ENCODE measurements at regions not wholly inside any gene's neighbourhood (a gene's known extent, or its start where the extent isn't known, plus 50 kb on each side); places are given as distances from the start of the nearest gene placed in this dataset.

DNA sequence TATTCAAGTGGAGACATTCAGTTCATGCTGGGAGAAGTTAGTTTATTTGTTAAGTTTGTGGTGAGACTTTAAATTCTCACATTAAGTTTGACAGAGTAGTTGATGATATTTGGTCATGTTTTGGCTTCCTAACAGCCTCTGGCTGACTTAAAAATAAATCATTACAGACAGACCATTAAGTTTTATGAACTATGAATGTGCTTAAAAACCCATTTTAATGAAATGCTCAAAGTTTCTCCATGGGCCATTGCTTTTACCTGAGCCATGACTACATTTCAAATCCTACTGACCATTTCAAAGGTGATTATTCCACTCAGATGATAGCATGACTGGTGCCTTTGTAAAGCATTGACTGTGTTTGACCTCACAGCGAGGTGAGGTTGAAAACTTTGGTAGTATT, 192.7 kb downstream of the LRRC70 start:
- Histone ChIP-seq H3K27me3 (no peaks in the 10 kb centered on the region), H3K9ac (no peak overlapping the region), H3K4me1 (no peaks in the 10 kb centered on the region), H3K79me2 (ENCODE audit: low read depth) (no peaks in the 10 kb centered on the region), H3K36me3 (no peaks in the 10 kb centered on the region), H3K4me2 (no peak overlapping the region), H2AFZ (replicated peaks) (no peak overlapping the region), H3F3A (ENCODE audit: low read depth) (no peaks in the 10 kb centered on the region), H3K9me3 (ENCODE audit: low read depth) (no peaks in the 10 kb centered on the region), H4K20me1 (ENCODE audit: low read depth) (no peaks in the 10 kb centered on the region), H3K27ac (no peak overlapping the region), H3K4me3 (no peak overlapping the region)
- no peak for DNase-seq (ENCODE audit: low spot score)
- H3K27ac Mint-ChIP-seq = no peak overlapping the region
- TF ChIP-seq, protein P1, sequence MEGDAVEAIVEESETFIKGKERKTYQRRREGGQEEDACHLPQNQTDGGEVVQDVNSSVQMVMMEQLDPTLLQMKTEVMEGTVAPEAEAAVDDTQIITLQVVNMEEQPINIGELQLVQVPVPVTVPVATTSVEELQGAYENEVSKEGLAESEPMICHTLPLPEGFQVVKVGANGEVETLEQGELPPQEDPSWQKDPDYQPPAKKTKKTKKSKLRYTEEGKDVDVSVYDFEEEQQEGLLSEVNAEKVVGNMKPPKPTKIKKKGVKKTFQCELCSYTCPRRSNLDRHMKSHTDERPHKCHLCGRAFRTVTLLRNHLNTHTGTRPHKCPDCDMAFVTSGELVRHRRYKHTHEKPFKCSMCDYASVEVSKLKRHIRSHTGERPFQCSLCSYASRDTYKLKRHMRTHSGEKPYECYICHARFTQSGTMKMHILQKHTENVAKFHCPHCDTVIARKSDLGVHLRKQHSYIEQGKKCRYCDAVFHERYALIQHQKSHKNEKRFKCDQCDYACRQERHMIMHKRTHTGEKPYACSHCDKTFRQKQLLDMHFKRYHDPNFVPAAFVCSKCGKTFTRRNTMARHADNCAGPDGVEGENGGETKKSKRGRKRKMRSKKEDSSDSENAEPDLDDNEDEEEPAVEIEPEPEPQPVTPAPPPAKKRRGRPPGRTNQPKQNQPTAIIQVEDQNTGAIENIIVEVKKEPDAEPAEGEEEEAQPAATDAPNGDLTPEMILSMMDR (IDR thresholded peaks at IDR 0.05) = no peak
- TF ChIP-seq EZH2 (IDR thresholded peaks at IDR 0.05) (no peak), EZH2phosphoT487 (IDR thresholded peaks at IDR 0.05) (no peak)
- no peaks in the 10 kb centered on the region for H3K36me3 Mint-ChIP-seq
- H3K4me3 Mint-ChIP-seq = no peak overlapping the region
- no peaks in the 10 kb centered on the region for H3K27me3 Mint-ChIP-seq (ENCODE audit: insufficient read depth, low read depth)
- no peaks in the 10 kb centered on the region for H3K9me3 Mint-ChIP-seq
- no peaks in the 10 kb centered on the region for H3K4me1 Mint-ChIP-seq

DNA sequence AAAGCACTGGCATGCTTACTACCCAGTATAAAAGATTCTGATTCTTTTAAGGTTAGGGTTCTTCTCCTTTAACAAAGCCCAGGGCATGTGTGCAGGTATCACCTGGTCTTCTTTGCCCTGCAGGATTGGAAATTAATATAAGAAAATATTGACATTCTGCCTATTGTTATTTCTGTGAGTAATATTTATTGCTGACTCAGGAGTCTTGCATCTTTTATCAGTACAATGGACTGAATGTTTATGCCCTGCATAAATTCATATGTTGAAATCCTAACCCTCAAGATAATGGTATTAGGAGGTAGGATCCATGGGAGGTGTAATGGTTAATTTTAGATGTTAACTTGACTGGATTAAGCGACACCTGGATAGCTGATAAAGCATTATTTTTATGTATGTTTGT, 189.0 kb downstream of the LRRC70 start:
- no peak for DNase-seq (ENCODE audit: low spot score)
- no peaks in the 10 kb centered on the region for H3F3A ChIP-seq (ENCODE audit: low read depth)
- no peak overlapping the region for H3K4me3 Mint-ChIP-seq
- no peaks in the 10 kb centered on the region for H3K36me3 ChIP-seq
- no peak overlapping the region for H3K27ac Mint-ChIP-seq
- H3K4me2 ChIP-seq = no peak overlapping the region
- H4K20me1 ChIP-seq (ENCODE audit: low read depth) = no peaks in the 10 kb centered on the region
- no peaks in the 10 kb centered on the region for H3K9me3 ChIP-seq (ENCODE audit: low read depth)
- H3K4me3 ChIP-seq = no peak overlapping the region
- TF ChIP-seq EZH2phosphoT487 (IDR thresholded peaks at IDR 0.05) (no peak), EZH2 (IDR thresholded peaks at IDR 0.05) (no peak)
- TF ChIP-seq, protein P1 (IDR thresholded peaks at IDR 0.05) = no peak
- no peak overlapping the region for H2AFZ ChIP-seq (replicated peaks)
- H3K27me3 ChIP-seq = no peaks in the 10 kb centered on the region
- no peaks in the 10 kb centered on the region for H3K4me1 Mint-ChIP-seq
- H3K27ac ChIP-seq = no peak overlapping the region
- no peak overlapping the region for H3K9ac ChIP-seq
- H3K9me3 Mint-ChIP-seq = no peaks in the 10 kb centered on the region
- H3K27me3 Mint-ChIP-seq (ENCODE audit: insufficient read depth, low read depth) = no peaks in the 10 kb centered on the region
- no peaks in the 10 kb centered on the region for H3K79me2 ChIP-seq (ENCODE audit: low read depth)
- no peaks in the 10 kb centered on the region for H3K36me3 Mint-ChIP-seq
- H3K4me1 ChIP-seq = no peaks in the 10 kb centered on the region

DNA sequence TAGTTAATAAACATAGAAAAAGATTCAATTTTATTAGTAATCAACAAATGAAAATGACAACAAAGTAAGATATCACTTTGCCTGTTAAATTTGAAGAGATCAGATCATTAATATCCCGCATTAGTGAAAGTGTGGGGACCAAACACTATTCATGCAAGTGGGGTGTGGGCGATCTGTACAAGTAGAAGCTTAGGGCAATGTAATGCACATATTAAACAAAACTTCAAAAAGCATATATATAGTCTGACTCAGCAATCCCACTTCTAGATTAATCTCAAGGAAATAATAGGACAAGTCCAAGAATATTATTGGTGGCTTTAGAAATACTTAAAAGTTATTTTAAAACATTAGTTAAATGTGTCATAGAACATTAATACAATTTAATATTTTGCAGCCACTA, 188.5 kb downstream of the LRRC70 start:
- H3K4me1 Mint-ChIP-seq = no peaks in the 10 kb centered on the region
- no peak overlapping the region for H3K27ac ChIP-seq

More for the DNA sequence above, 188.5 kb downstream of the LRRC70 start:
- H3K9ac ChIP-seq = no peak overlapping the region
- no peak for DNase-seq (ENCODE audit: low spot score)
- H3F3A ChIP-seq (ENCODE audit: low read depth) = no peaks in the 10 kb centered on the region
- TF ChIP-seq EZH2 (IDR thresholded peaks at IDR 0.05) = no peak
- TF ChIP-seq EZH2phosphoT487 (IDR thresholded peaks at IDR 0.05) = no peak
- TF ChIP-seq, protein P1 (IDR thresholded peaks at IDR 0.05) = no peak
- Mint-ChIP-seq H3K36me3 (no peaks in the 10 kb centered on the region), H3K27me3 (ENCODE audit: insufficient read depth, low read depth) (no peaks in the 10 kb centered on the region), H3K9me3 (no peaks in the 10 kb centered on the region), H3K4me3 (no peak overlapping the region), H3K27ac (no peak overlapping the region)
- no peak overlapping the region for H2AFZ ChIP-seq (replicated peaks)
- H3K27me3 ChIP-seq = no peaks in the 10 kb centered on the region
- no peaks in the 10 kb centered on the region for H3K79me2 ChIP-seq (ENCODE audit: low read depth)
- H3K4me2 ChIP-seq = no peak overlapping the region
- no peaks in the 10 kb centered on the region for H3K4me1 ChIP-seq
- H3K4me3 ChIP-seq = no peak overlapping the region
- H4K20me1 ChIP-seq (ENCODE audit: low read depth) = no peaks in the 10 kb centered on the region
- no peaks in the 10 kb centered on the region for H3K9me3 ChIP-seq (ENCODE audit: low read depth)
- no peaks in the 10 kb centered on the region for H3K36me3 ChIP-seq
